Small intestine (tissue), 7 donors: ENCODE measurements at regions not wholly inside any gene's neighbourhood (a gene's known extent, or its start where the extent isn't known, plus 50 kb on each side); places are given as distances from the start of the nearest gene placed in this dataset.

Experiments used
- DNase-seq, 2 donors: peaks; one replicate each; pipeline versions ENCODE4 v3.0.0 to v3.0.0-alpha.2; 2013
- FAIRE-seq: peaks from 2 replicates; lab custom pipeline; 2012; peaks lifted over from hg19 to GRCh38; lab: Jason Lieb, UNC
- H3K27ac ChIP-seq, 3 donors: one replicate each; pipeline ENCODE4 v1.5.1; 2013; ENCODE audit warnings: low read length in 2 of 3, mild to moderate bottlenecking in 2 of 3, control low read depth in 1 of 3, inconsistent platforms in 1 of 3, low read depth in 1 of 3, moderate library complexity in 1 of 3
- H3K27me3 ChIP-seq, 3 donors: one replicate each; pipeline ENCODE4 v1.6.1; 2013; ENCODE audit warnings: low read length in 3 of 3, inconsistent platforms in 1 of 3; ENCODE audit not compliant: control insufficient read depth in 3 of 3, insufficient read depth in 3 of 3
- H3K36me3 ChIP-seq, 3 donors: one replicate each; pipeline ENCODE4 v1.6.1; 2013; ENCODE audit warnings: low read length in 3 of 3, inconsistent platforms in 1 of 3, low read depth in 1 of 3, mild to moderate bottlenecking in 1 of 3, moderate library complexity in 1 of 3; ENCODE audit not compliant: control insufficient read depth in 3 of 3, insufficient read depth in 2 of 3
- H3K4me1 ChIP-seq, 3 donors: one replicate each; pipeline ENCODE4 v1.6.1; 2013; ENCODE audit warnings: low read length in 2 of 3, inconsistent platforms in 1 of 3, low read depth in 1 of 3, mild to moderate bottlenecking in 1 of 3, moderate library complexity in 1 of 3; ENCODE audit not compliant: control insufficient read depth in 3 of 3, insufficient read depth in 2 of 3
- H3K4me3 ChIP-seq, 3 donors: one replicate each; pipeline ENCODE4 v1.5.1; 2013; ENCODE audit warnings: low read length in 3 of 3, control low read depth in 1 of 3, inconsistent platforms in 1 of 3, low read depth in 1 of 3, mild to moderate bottlenecking in 1 of 3, moderate library complexity in 1 of 3
- H3K9me3 ChIP-seq, 2 donors: one replicate each; pipeline ENCODE4 v1.6.1; 2013; ENCODE audit warnings: low read depth in 1 of 2, low read length in 1 of 2; ENCODE audit not compliant: control insufficient read depth in 2 of 2, insufficient read depth in 1 of 2
- WGBS, 3 donors: extraction: QIAGEN DNeasy Blood & Tissue Kit; methylation state at CpG; one replicate each; pipeline ENCODE4 v1.1.7; 2013; 5-methylcytosine and 5-hydroxymethylcytosine counted together
- donor health status: healthy with polysubstance abuse.
- donor health status: control.
- donor health status: control.
- donor health status: Bipolar disorder and iron deficiency.
- donor health status: healthy.

DNA sequence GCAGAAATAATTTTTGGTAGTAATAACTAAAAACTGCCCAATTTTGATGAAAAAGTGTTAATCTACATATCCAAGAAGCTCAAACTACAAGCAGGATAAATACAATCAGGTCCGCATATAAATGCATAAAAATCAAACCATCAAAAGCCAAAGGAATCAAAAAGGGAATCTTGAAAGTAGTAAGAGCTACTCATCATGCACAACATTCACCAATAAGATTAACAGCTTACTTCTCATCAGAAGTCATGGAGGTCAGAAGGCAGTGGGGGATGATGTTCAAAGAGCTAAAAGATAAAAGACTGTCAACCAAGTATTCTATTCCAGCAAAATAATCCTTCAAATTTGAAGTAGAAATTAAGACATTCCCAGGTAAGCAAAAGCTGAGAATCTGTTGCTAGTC is 76.4 kb downstream of the CRPPA start:
- no peaks in the 10 kb centered on the region for H3K4me1 ChIP-seq
- no peak overlapping the region for H3K27ac ChIP-seq
- H3K27me3 ChIP-seq, result no peaks in the 10 kb centered on the region
- WGBS, 3 donors, result 56 to 57% (median 56%) methylated on average over 1 of the region's 1 CpG
- no peak overlapping the region for H3K4me3 ChIP-seq
- no peak for FAIRE-seq
- DNase-seq, result no peak
- H3K9me3 ChIP-seq, result peaks cover 2 to 3% of the 10 kb centered on the region in 2 donors
- H3K36me3 ChIP-seq, result no peaks in the 10 kb centered on the region

DNA sequence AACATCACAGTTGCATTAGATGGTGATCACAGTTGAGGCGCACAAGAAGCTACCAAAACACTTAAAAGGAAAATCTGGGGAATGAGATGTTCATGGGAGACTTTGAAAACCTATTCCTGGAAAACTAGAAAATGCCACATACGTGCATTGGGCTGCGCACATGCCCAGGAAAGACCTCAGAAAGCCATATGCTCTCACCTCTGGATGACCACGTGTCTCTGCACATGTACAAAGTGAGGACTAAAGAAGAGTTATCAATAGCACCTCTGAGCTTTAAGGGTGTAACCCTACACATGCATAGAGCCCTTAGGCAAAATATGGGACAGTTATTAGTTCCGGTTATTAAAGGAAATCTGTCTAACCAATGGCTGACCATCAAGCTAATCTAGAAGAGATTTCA is 77.7 kb downstream of the CRPPA start:
- Histone ChIP-seq H3K9me3 (peaks cover 2 to 3% of the 10 kb centered on the region in 2 donors), H3K27ac (no peak overlapping the region), H3K36me3 (no peaks in the 10 kb centered on the region), H3K27me3 (no peaks in the 10 kb centered on the region), H3K4me3 (no peak overlapping the region), H3K4me1 (no peaks in the 10 kb centered on the region)
- FAIRE-seq, result no peak
- DNase-seq, result no peak
- WGBS, 3 donors, result 88 to 94% (median 91%) methylated on average over 5 of the region's 5 CpGs

- Histone ChIP-seq H3K4me1 (no peaks in the 10 kb centered on the region), H3K4me3 (no peak overlapping the region), H3K27ac (no peak overlapping the region), H3K9me3 (peaks cover 0 to 12% of the 10 kb centered on the region in 2 donors), H3K27me3 (no peaks in the 10 kb centered on the region), H3K36me3 (no peaks in the 10 kb centered on the region)
- DNase-seq (no peak), FAIRE-seq (no peak)
- WGBS, 3 donors, result 93 to 98% (median 94%) methylated on average over 1 of the region's 1 CpG
Measured at GRCh38 chr7:16338065-16338464, 83.3 kb downstream of the CRPPA start.

- no peaks in the 10 kb centered on the region for H3K36me3 ChIP-seq
- FAIRE-seq, result no peak
- H3K27ac ChIP-seq, result no peak overlapping the region
Measured at GRCh38 chr7:16326106-16326505, 95.2 kb downstream of the CRPPA start.

GRCh38 chr7:16323313-16323712 is 98.0 kb downstream of the CRPPA start:
- H3K36me3 ChIP-seq, result no peaks in the 10 kb centered on the region

More at GRCh38 chr7:16326106-16326505, 95.2 kb downstream of the CRPPA start:
- no peaks in the 10 kb centered on the region for H3K9me3 ChIP-seq
- no peak overlapping the region for H3K4me3 ChIP-seq
- no peaks in the 10 kb centered on the region for H3K27me3 ChIP-seq
- no peak for DNase-seq
- H3K4me1 ChIP-seq, result no peaks in the 10 kb centered on the region

DNA sequence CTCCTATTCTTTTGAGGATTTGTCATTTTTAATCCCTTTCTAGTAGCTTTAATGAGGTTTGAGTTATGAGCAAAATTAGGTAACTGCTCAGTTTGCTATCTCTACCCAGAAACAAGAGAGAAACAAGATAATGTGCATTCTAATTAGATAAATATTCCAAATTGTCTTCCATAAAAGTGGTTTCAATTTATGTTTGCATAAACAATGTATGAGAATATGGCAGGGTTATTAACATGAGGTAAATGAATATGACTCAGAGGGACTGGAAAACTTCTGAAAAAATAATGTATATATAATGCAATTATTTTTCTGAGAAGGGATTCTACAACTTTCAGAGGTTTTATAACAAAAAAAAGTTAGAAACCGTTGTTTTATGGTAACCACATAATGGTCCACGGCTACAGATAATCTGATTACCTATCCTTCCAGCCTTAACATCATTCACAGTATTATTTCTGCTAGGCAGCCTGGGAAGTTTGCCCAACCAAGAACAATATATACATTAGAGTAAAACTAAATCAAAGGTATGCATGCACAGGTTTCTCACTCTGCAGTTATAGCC is 101.2 kb downstream of the CRPPA start:
- Histone ChIP-seq H3K9me3 (no peaks in the 10 kb centered on the region), H3K4me3 (no peak overlapping the region), H3K27ac (no peak overlapping the region), H3K27me3 (no peaks in the 10 kb centered on the region), H3K4me1 (no peaks in the 10 kb centered on the region), H3K36me3 (no peaks in the 10 kb centered on the region)
- no peak for FAIRE-seq
- 76 to 81% (median 78%) methylated on average over 2 of the region's 2 CpGs for WGBS, 3 donors
- no peak for DNase-seq

More at GRCh38 chr7:16323313-16323712, 98.0 kb downstream of the CRPPA start:
- FAIRE-seq, result no peak
- Histone ChIP-seq H3K4me3 (no peak overlapping the region), H3K27me3 (no peaks in the 10 kb centered on the region), H3K27ac (no peak overlapping the region), H3K9me3 (no peaks in the 10 kb centered on the region), H3K4me1 (no peaks in the 10 kb centered on the region)
- 83 to 89% (median 86%) methylated on average over 1 of the region's 1 CpG for WGBS, 3 donors
- no peak for DNase-seq

GRCh38 chr7:16318989-16319915 is 102.1 kb downstream of the CRPPA start:
- Histone ChIP-seq H3K27ac (no peak overlapping the region), H3K4me3 (no peak overlapping the region), H3K4me1 (no peaks in the 10 kb centered on the region), H3K27me3 (no peaks in the 10 kb centered on the region), H3K9me3 (no peaks in the 10 kb centered on the region), H3K36me3 (no peaks in the 10 kb centered on the region)
- FAIRE-seq (no peak), DNase-seq (no peak)
- WGBS, 3 donors, result 81 to 87% (median 83%) methylated on average over 6 of the region's 6 CpGs

- DNase-seq, result no peak
- H3K4me3 ChIP-seq, result no peak overlapping the region
- H3K27ac ChIP-seq, result no peak overlapping the region
- no peaks in the 10 kb centered on the region for H3K27me3 ChIP-seq
- H3K4me1 ChIP-seq, result no peaks in the 10 kb centered on the region
- no peak for FAIRE-seq
- H3K36me3 ChIP-seq, result no peaks in the 10 kb centered on the region
- no peaks in the 10 kb centered on the region for H3K9me3 ChIP-seq
Measured at GRCh38 chr7:16318463-16318862, 102.9 kb downstream of the CRPPA start.
